Astrocyte (in vitro differentiated cells and primary cell): ENCODE measurements at regions not wholly inside any gene's neighbourhood (a gene's known extent, or its start where the extent isn't known, plus 50 kb on each side); places are given as distances from the start of the nearest gene placed in this dataset.

Experiments
- EZH2 ChIP-seq: IDR thresholded peaks from 2 replicates; pipeline ENCODE4 v1.6.1; 2012; ENCODE audit warnings: mild to moderate bottlenecking, low read length, inconsistent platforms; ENCODE audit not compliant: insufficient read depth
- TF ChIP-seq, protein P1 (sequence below): IDR thresholded peaks from 2 replicates; pipeline ENCODE4 v1.5.1; 2011; ENCODE audit warnings: low read depth, mild to moderate bottlenecking, inconsistent platforms, low read length, moderate library complexity; ENCODE audit not compliant: insufficient read depth

DNA sequence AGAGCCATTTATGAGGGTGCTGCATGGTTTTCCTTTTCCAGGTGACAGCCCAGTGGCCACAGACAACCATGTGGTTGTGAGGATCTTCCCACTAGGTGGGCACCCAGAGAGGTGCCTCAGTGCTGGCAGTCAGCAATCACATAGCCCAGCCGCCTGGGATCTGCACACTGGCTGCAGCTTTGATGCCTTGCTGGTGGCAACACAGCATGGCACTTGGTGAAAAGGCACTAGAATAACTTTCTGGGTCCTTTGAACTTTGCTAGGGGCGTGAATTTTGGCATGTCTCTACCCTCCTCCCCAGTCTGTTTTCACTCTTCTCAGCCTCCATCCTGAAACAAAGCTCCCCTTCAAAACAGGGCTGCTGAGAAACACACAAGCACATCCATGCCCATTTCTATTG is 108.8 kb upstream of the RPL34 start:
- TF ChIP-seq, protein P1, sequence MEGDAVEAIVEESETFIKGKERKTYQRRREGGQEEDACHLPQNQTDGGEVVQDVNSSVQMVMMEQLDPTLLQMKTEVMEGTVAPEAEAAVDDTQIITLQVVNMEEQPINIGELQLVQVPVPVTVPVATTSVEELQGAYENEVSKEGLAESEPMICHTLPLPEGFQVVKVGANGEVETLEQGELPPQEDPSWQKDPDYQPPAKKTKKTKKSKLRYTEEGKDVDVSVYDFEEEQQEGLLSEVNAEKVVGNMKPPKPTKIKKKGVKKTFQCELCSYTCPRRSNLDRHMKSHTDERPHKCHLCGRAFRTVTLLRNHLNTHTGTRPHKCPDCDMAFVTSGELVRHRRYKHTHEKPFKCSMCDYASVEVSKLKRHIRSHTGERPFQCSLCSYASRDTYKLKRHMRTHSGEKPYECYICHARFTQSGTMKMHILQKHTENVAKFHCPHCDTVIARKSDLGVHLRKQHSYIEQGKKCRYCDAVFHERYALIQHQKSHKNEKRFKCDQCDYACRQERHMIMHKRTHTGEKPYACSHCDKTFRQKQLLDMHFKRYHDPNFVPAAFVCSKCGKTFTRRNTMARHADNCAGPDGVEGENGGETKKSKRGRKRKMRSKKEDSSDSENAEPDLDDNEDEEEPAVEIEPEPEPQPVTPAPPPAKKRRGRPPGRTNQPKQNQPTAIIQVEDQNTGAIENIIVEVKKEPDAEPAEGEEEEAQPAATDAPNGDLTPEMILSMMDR: no peak
- TF ChIP-seq EZH2: no peak
